A549 (cell line): ENCODE measurements at regions not wholly inside any gene's neighbourhood (a gene's known extent, or its start where the extent isn't known, plus 50 kb on each side); places are given as distances from the start of the nearest gene placed in this dataset.

ENCODE experiments used
- ATAC-seq, 2 experiments: fragments of 200-7000 bp in 1 of 2; fragments of >200 bp in 1 of 2; cut with Nextera tagmentation in 1 of 2; cut with Tn5 transposase in 1 of 2; 3 replicates each; pipeline versions ENCODE4 v1.8.0 to v1.9.1; 2018 to 2020; ENCODE audit warnings: mild to moderate bottlenecking in 1 of 2, moderate library complexity in 1 of 2
- CTCF ChIA-PET: fragments of 300-600 bp; sonication (Branson Sonifier 250); formaldehyde crosslinking; extraction: SDS; loops from one replicate; lab custom pipeline; 2021; ENCODE audit warnings: antibody characterized with exemption, inconsistent platforms; lab: Yijun Ruan, JAX
- POLR2A ChIA-PET: fragments of 350-600 bp; formaldehyde crosslinking; extraction: SDS; loops from one replicate; lab custom pipeline; 2021; ENCODE audit warnings: antibody characterized with exemption, inconsistent platforms; lab: Yijun Ruan, JAX
- DNase-seq, 2 experiments: peaks; one replicate each; pipeline versions ENCODE4 v3.0.0 to v3.0.0-alpha.2; 2011 to 2016; ENCODE audit warnings: low read depth in 1 of 2, low spot score in 1 of 2
- FAIRE-seq: peaks from 2 replicates; lab custom pipeline; 2011; peaks lifted over from hg19 to GRCh38; lab: Jason Lieb, UNC
- H3K27ac ChIP-seq, 2 experiments: fragments of >200 bp; sonication (Bioruptor Twin); formaldehyde crosslinking; 3 replicates each; pipeline ENCODE4 v1.5.1; 2016 to 2017
- H3K4me1 ChIP-seq: fragments of >200 bp; sonication (Bioruptor Twin); formaldehyde crosslinking; 3 replicates; pipeline ENCODE4 v1.6.1; 2016
- H3K4me2 ChIP-seq: fragments of >200 bp; sonication (Bioruptor Twin); formaldehyde crosslinking; 3 replicates; pipeline ENCODE4 v1.6.1; 2016
- H3K4me3 ChIP-seq: fragments of >200 bp; sonication (Bioruptor Twin); formaldehyde crosslinking; 3 replicates; pipeline ENCODE4 v1.5.1; 2016
- H3K9me3 ChIP-seq: fragments of >200 bp; sonication (Bioruptor Twin); formaldehyde crosslinking; 3 replicates; pipeline ENCODE4 v1.6.1; 2016
- CBX8 ChIP-seq: fragments of 200-600 bp; sonication (generic); IDR thresholded peaks from 2 replicates; pipeline ENCODE4 v1.6.1; 2016
- CEBPB ChIP-seq, 2 experiments: fragments of >200 bp in 1 of 2; sonication (Bioruptor Twin) in 1 of 2; formaldehyde crosslinking in 1 of 2; IDR thresholded peaks; 2 replicates each; pipeline ENCODE4 v1.6.1; 2012 to 2016
- CHD4 ChIP-seq: fragments of 200-600 bp; sonication (generic); IDR thresholded peaks from 2 replicates; pipeline ENCODE4 v1.6.1; 2016; ENCODE audit warnings: antibody characterized with exemption, mild to moderate bottlenecking, borderline replicate concordance
- EHF ChIP-seq: fragments of 250-450 bp; sonication (Bioruptor Pico); IDR thresholded peaks from 2 replicates; pipeline ENCODE4 v1.5.0; 2020; ENCODE audit warnings: mild to moderate bottlenecking
- EHMT2 ChIP-seq: fragments of 200-600 bp; sonication (generic); IDR thresholded peaks from 2 replicates; pipeline ENCODE4 v1.6.1; 2016; ENCODE audit warnings: antibody characterized with exemption, low read depth, mild to moderate bottlenecking, moderate library complexity
- FOXS1 ChIP-seq: fragments of 250-450 bp; sonication (Bioruptor Pico); IDR thresholded peaks from 2 replicates; pipeline ENCODE4 v1.5.0; 2020; ENCODE audit warnings: mild to moderate bottlenecking, moderate library complexity
- HOXB5 ChIP-seq: fragments of 250-450 bp; sonication (Bioruptor Pico); IDR thresholded peaks from 2 replicates; pipeline ENCODE4 v1.5.0; 2020; ENCODE audit warnings: mild to moderate bottlenecking, moderate library complexity
- JUNB ChIP-seq: fragments of >200 bp; sonication (Bioruptor Twin); formaldehyde crosslinking; IDR thresholded peaks from 2 replicates; pipeline ENCODE4 v1.6.1; 2016
- KDM5A ChIP-seq: fragments of 200-600 bp; sonication (generic); IDR thresholded peaks from 2 replicates; pipeline ENCODE4 v1.6.1; 2016; ENCODE audit warnings: antibody characterized with exemption, mild to moderate bottlenecking
- MAZ ChIP-seq: fragments of 150-350 bp; IDR thresholded peaks from 2 replicates; pipeline ENCODE4 v1.6.1; 2014; ENCODE audit warnings: antibody characterized with exemption, low read depth, low read length, borderline replicate concordance
- MYC ChIP-seq: IDR thresholded peaks from 2 replicates; pipeline ENCODE4 v1.6.1; 2012; ENCODE audit warnings: mild to moderate bottlenecking, inconsistent platforms, low read length, improper control_type of control experiment, borderline replicate concordance
- NFE2L2 ChIP-seq: fragments of 150-350 bp; conservative IDR thresholded peaks from 2 replicates; pipeline ENCODE4 v1.6.1; 2014; ENCODE audit warnings: low read length
- SREBF2 ChIP-seq: fragments of 450-650 bp; IDR thresholded peaks from 2 replicates; pipeline ENCODE4 v1.6.1; 2014; ENCODE audit warnings: mild to moderate bottlenecking, moderate library complexity
- TFCP2L1 ChIP-seq: fragments of 250-450 bp; sonication (Bioruptor Pico); IDR thresholded peaks from 2 replicates; pipeline ENCODE4 v1.5.0; 2021; ENCODE audit warnings: mild to moderate bottlenecking
- ZNF302 ChIP-seq: fragments of 250-450 bp; sonication (Bioruptor Pico); IDR thresholded peaks from 2 replicates; pipeline ENCODE4 v1.9.0; 2021; ENCODE audit warnings: inconsistent platforms, mild to moderate bottlenecking, moderate library complexity
- WGBS: methylation state at CpG from one replicate; pipeline ENCODE4 v1.1.6; 2017; ENCODE audit errors: missing lambda C conversion rate; 5-methylcytosine and 5-hydroxymethylcytosine counted together
- TF ChIP-seq, protein P1 (sequence below): IDR thresholded peaks from 2 replicates; pipeline ENCODE4 v1.6.1; 2012; ENCODE audit warnings: low read depth, borderline replicate concordance
- TF ChIP-seq, protein P2 (sequence below): fragments of 250-450 bp; sonication (Bioruptor Pico); IDR thresholded peaks from 2 replicates; pipeline ENCODE4 v1.5.0; 2020; ENCODE audit warnings: low read depth, mild to moderate bottlenecking, moderate library complexity
- TF ChIP-seq, protein P3 (sequence below): fragments of 250-450 bp; sonication (Bioruptor Pico); IDR thresholded peaks from 2 replicates; pipeline ENCODE4 v1.5.0; 2021; ENCODE audit warnings: mild to moderate bottlenecking, moderate library complexity, borderline replicate concordance
- TF ChIP-seq, protein P4 (sequence below): fragments of >200 bp; sonication (Bioruptor Twin); formaldehyde crosslinking; IDR thresholded peaks from 3 replicates; pipeline ENCODE4 v1.5.1; 2016
- TF ChIP-seq, protein P5 (sequence below): fragments of 450-650 bp; IDR thresholded peaks from 2 replicates; pipeline ENCODE4 v1.6.1; 2014; ENCODE audit warnings: antibody characterized with exemption
- TF ChIP-seq, protein P6 (sequence below): fragments of 150-350 bp; IDR thresholded peaks from 2 replicates; pipeline ENCODE4 v1.6.1; 2014; ENCODE audit warnings: low read depth, mild to moderate bottlenecking, low read length

GRCh38 chr12:107264667-107265066, 171.3 kb upstream of the CRY1 start:
- POLR2A ChIA-PET = no interaction called here
- ATAC-seq (no peak), DNase-seq (no peak), FAIRE-seq (no peak)
- WGBS = 75% methylated on average over 7 of the region's 7 CpGs
- Histone ChIP-seq H3K9me3 (no peaks in the 10 kb centered on the region), H3K4me1 (no peaks in the 10 kb centered on the region), H3K27ac (no peak overlapping the region), H3K4me2 (no peak overlapping the region), H3K4me3 (no peak overlapping the region)
- CTCF ChIA-PET = no interaction called here
- TF ChIP-seq SREBF2 (no peak), FOXS1 (CRISPR knock-in tag) (no peak), CEBPB (IDR thresholded peaks at IDR 0.05) (no peak), TFCP2L1 (CRISPR knock-in tag) (no peak), KDM5A (no peak), MYC (no peak), EHF (CRISPR knock-in tag) (no peak), CBX8 (no peak), ZNF302 (CRISPR knock-in tag) (no peak)
- TF ChIP-seq, protein P1, sequence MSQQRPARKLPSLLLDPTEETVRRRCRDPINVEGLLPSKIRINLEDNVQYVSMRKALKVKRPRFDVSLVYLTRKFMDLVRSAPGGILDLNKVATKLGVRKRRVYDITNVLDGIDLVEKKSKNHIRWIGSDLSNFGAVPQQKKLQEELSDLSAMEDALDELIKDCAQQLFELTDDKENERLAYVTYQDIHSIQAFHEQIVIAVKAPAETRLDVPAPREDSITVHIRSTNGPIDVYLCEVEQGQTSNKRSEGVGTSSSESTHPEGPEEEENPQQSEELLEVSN = no peak
- TF ChIP-seq, protein P2, sequence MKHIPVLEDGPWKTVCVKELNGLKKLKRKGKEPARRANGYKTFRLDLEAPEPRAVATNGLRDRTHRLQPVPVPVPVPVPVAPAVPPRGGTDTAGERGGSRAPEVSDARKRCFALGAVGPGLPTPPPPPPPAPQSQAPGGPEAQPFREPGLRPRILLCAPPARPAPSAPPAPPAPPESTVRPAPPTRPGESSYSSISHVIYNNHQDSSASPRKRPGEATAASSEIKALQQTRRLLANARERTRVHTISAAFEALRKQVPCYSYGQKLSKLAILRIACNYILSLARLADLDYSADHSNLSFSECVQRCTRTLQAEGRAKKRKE (CRISPR knock-in tag) = no peak
- TF ChIP-seq, protein P3, sequence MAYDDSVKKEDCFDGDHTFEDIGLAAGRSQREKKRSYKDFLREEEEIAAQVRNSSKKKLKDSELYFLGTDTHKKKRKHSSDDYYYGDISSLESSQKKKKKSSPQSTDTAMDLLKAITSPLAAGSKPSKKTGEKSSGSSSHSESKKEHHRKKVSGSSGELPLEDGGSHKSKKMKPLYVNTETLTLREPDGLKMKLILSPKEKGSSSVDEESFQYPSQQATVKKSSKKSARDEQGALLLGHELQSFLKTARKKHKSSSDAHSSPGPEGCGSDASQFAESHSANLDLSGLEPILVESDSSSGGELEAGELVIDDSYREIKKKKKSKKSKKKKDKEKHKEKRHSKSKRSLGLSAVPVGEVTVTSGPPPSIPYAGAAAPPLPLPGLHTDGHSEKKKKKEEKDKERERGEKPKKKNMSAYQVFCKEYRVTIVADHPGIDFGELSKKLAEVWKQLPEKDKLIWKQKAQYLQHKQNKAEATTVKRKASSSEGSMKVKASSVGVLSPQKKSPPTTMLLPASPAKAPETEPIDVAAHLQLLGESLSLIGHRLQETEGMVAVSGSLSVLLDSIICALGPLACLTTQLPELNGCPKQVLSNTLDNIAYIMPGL (CRISPR knock-in tag) = no peak

DNA sequence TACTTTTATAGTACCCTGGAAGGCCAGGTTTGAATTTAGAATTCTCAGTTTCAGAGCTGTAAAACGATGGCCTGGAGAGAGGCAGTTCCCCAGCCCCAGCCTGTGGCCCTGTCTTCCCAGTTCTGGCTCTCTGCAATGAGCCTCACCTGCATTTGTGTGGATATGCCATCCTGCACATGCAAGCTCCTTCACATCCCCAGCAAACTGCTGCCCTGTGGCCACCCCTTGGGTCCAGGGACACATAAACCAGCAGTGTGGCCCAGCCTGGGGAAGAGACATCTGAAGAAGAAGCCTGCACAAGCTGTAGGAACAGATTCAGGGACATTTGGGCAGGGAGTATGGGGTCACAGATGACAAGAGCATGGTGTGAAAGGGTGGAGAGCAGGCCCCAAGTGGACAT, 174.3 kb upstream of the CRY1 start:
- no peak for FAIRE-seq
- CTCF ChIA-PET = interaction anchor here (0.9 to 1.0 kb wide), 2 partner anchors 33 to 136 kb away, joined by 3 read pairs; no protein-coding TSS in a partner anchor

GRCh38 chr12:107271523-107271922, 178.2 kb upstream of the CRY1 start:
- ChIA-PET CTCF (no interaction called here), POLR2A (no interaction called here)
- H3K4me3 ChIP-seq = no peak overlapping the region
- TF ChIP-seq, protein P2 (CRISPR knock-in tag) = no peak
- TF ChIP-seq, protein P4, sequence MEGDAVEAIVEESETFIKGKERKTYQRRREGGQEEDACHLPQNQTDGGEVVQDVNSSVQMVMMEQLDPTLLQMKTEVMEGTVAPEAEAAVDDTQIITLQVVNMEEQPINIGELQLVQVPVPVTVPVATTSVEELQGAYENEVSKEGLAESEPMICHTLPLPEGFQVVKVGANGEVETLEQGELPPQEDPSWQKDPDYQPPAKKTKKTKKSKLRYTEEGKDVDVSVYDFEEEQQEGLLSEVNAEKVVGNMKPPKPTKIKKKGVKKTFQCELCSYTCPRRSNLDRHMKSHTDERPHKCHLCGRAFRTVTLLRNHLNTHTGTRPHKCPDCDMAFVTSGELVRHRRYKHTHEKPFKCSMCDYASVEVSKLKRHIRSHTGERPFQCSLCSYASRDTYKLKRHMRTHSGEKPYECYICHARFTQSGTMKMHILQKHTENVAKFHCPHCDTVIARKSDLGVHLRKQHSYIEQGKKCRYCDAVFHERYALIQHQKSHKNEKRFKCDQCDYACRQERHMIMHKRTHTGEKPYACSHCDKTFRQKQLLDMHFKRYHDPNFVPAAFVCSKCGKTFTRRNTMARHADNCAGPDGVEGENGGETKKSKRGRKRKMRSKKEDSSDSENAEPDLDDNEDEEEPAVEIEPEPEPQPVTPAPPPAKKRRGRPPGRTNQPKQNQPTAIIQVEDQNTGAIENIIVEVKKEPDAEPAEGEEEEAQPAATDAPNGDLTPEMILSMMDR = no peak
- TF ChIP-seq FOXS1 (CRISPR knock-in tag) = no peak
- TF ChIP-seq, protein P5, sequence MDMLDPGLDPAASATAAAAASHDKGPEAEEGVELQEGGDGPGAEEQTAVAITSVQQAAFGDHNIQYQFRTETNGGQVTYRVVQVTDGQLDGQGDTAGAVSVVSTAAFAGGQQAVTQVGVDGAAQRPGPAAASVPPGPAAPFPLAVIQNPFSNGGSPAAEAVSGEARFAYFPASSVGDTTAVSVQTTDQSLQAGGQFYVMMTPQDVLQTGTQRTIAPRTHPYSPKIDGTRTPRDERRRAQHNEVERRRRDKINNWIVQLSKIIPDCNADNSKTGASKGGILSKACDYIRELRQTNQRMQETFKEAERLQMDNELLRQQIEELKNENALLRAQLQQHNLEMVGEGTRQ = no peak
- TF ChIP-seq JUNB = no peak
- H3K27ac ChIP-seq = no peak overlapping the region
- DNase-seq (no peak), FAIRE-seq (no peak), ATAC-seq (no peak)
- H3K4me1 ChIP-seq = no peaks in the 10 kb centered on the region
- WGBS = 75% methylated on average over 2 of the region's 2 CpGs
- no peak overlapping the region for H3K4me2 ChIP-seq
- no peaks in the 10 kb centered on the region for H3K9me3 ChIP-seq

More for the DNA sequence above, 174.3 kb upstream of the CRY1 start:
- no peak for DNase-seq
- no peak overlapping the region for H3K4me3 ChIP-seq
- 15% methylated on average over 1 of the region's 1 CpG for WGBS
- POLR2A ChIA-PET = no interaction called here
- no peaks in the 10 kb centered on the region for H3K4me1 ChIP-seq
- no peaks in the 10 kb centered on the region for H3K9me3 ChIP-seq
- no peak overlapping the region for H3K27ac ChIP-seq
- H3K4me2 ChIP-seq = no peak overlapping the region
- TF ChIP-seq KDM5A (no peak), HOXB5 (CRISPR knock-in tag) (no peak), EHMT2 (no peak), MAZ (no peak), TFCP2L1 (CRISPR knock-in tag) (no peak), CHD4 (no peak), NFE2L2 (no peak)
- TF ChIP-seq, protein P6, sequence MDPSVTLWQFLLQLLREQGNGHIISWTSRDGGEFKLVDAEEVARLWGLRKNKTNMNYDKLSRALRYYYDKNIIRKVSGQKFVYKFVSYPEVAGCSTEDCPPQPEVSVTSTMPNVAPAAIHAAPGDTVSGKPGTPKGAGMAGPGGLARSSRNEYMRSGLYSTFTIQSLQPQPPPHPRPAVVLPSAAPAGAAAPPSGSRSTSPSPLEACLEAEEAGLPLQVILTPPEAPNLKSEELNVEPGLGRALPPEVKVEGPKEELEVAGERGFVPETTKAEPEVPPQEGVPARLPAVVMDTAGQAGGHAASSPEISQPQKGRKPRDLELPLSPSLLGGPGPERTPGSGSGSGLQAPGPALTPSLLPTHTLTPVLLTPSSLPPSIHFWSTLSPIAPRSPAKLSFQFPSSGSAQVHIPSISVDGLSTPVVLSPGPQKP = no peak
- TF ChIP-seq, all 56 proteins: peak for 0
- no peak for ATAC-seq
